ENCODE measurements at regions not wholly inside any gene's neighbourhood (a gene's known extent, or its start where the extent isn't known, plus 50 kb on each side); places are given as distances from the start of the nearest gene placed in this dataset.
A peak's percentile ranks its signal among the peaks of the same experiment; 100 is the strongest.

GRCh38 chr22:46053563-46054090 lies 76.7 kb upstream of the WNT7B start:
- Histone ChIP-seq H3K9me3 (ENCODE audit: insufficient read depth, low read depth) (no peaks in the 10 kb centered on the region), H3K4me3 (peak overlapping the region; percentile 74), H3K9me2 (ENCODE audit: insufficient read depth) (no peaks in the 10 kb centered on the region), H4K20me1 (ENCODE audit: insufficient read depth) (no peaks in the 10 kb centered on the region), H3K27me3 (ENCODE audit: insufficient read depth, low read depth) (no peaks in the 10 kb centered on the region), H3K36me3 (ENCODE audit: low read depth) (no peaks in the 10 kb centered on the region), H3F3A (ENCODE audit: insufficient read depth, low read depth) (peaks cover 24% of the 10 kb centered on the region), H3K4me2 (peak overlapping the region; percentile 94), H3K4me1 (replicated peaks; ENCODE audit: insufficient read depth) (peaks cover 33% of the 10 kb centered on the region), H3K79me2 (ENCODE audit: low read depth) (peaks cover 3% of the 10 kb centered on the region; the same call in 1 of the 2 replicates), H3K27ac (peak overlapping the region; percentile 56), H2AFZ (peak overlapping the region; percentile 97)
- ChIA-PET CTCF (interaction anchor here (0.6 kb wide), 2 partner anchors 191 to 505 kb away, joined by 3 read pairs; no protein-coding TSS in a partner anchor), POLR2A (ENCODE audit: unreplicated experiment) (interaction anchor here (0.6 to 1.0 kb wide), 4 partner anchors 9 to 26 kb away, joined by 3 to 5 read pairs (median 5); no protein-coding TSS in a partner anchor)
- BruUV-seq (replicated peaks), result no TSS peak
- no peak for TF ChIP-seq EZH2 (IDR thresholded peaks at IDR 0.05; ENCODE audit: low read depth)
- TF ChIP-seq, protein P1, sequence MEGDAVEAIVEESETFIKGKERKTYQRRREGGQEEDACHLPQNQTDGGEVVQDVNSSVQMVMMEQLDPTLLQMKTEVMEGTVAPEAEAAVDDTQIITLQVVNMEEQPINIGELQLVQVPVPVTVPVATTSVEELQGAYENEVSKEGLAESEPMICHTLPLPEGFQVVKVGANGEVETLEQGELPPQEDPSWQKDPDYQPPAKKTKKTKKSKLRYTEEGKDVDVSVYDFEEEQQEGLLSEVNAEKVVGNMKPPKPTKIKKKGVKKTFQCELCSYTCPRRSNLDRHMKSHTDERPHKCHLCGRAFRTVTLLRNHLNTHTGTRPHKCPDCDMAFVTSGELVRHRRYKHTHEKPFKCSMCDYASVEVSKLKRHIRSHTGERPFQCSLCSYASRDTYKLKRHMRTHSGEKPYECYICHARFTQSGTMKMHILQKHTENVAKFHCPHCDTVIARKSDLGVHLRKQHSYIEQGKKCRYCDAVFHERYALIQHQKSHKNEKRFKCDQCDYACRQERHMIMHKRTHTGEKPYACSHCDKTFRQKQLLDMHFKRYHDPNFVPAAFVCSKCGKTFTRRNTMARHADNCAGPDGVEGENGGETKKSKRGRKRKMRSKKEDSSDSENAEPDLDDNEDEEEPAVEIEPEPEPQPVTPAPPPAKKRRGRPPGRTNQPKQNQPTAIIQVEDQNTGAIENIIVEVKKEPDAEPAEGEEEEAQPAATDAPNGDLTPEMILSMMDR (conservative IDR thresholded peaks at IDR 0.05), result no peak
- intact Hi-C loops (cut with micrococcal nuclease; ENCODE audit: unreplicated experiment), result loop anchor here (2.0 kb wide), 1 partner anchor 15 kb away; no protein-coding TSS in a partner anchor
- peak; percentile 47 to 79 for DNase-seq

DNA sequence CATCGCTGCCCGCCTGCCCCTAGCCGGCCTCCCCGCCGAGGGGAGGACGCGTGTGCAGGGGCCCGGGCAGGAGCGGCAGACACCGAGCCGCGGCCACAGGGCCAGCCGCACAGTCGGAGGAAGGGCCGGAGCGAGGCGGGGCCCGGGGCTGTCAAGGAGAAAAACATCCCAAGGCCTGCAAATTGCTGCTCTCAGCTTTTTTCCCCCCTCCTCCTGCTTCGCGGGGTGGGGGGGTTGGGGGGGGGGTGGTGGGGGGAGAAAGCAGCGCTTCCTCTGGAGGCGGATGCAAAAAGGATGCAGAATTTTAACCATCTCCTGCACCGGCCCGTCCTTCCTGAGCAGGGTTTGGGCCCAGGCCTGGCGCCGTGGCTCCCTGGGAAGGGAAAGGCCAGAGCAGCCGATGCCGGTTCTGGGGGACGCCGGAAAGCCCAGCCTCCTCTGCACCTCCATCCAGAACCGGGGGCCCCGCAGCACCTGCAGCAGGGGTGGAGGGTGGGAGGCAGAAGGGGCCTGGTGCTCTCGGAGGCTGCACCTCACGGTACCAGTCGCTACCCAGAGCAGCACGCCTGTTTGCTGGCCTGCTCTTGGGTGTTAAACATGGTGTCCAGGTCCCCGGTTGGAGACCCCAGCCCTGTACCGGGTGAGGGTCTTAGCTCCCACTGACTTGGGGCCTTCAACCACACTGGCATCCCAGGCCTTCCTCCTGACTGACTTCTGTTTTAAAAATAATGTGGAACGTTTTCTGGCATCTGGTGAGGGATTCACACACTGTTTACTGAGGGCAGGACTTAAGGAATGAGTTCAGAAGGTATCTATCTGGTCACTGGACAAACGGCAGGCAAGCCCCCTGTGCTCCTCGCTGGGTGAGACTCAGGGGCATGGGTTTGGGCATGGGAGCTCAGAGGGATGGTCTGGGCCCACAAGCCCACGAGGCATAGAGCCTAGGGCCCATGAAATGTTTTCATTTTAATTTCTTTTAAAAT lies 77.4 kb upstream of the WNT7B start:
- ChIA-PET POLR2A (ENCODE audit: unreplicated experiment) (interaction anchor here (0.6 kb wide), 4 partner anchors 10 to 27 kb away, joined by 3 to 5 read pairs (median 5); no protein-coding TSS in a partner anchor), CTCF (interaction anchor here (0.6 kb wide), 1 partner anchor 190 kb away, joined by 3 read pairs; no protein-coding TSS in a partner anchor)
- H3K9me3 ChIP-seq (ENCODE audit: insufficient read depth, low read depth), result no peaks in the 10 kb centered on the region
- BruUV-seq (replicated peaks), result no TSS peak
- H3K9me2 ChIP-seq (ENCODE audit: insufficient read depth), result no peaks in the 10 kb centered on the region
- peak overlapping the region; percentile 74 for H3K4me3 ChIP-seq
- DNase-seq, result no peak
- H3K36me3 ChIP-seq (ENCODE audit: low read depth), result no peaks in the 10 kb centered on the region
- H3F3A ChIP-seq (ENCODE audit: insufficient read depth, low read depth), result peaks cover 24% of the 10 kb centered on the region
- TF ChIP-seq, protein P1 (conservative IDR thresholded peaks at IDR 0.05), result no peak
- TF ChIP-seq EZH2 (IDR thresholded peaks at IDR 0.05; ENCODE audit: low read depth), result no peak
- peaks cover 33% of the 10 kb centered on the region for H3K4me1 ChIP-seq (replicated peaks; ENCODE audit: insufficient read depth)
- peaks cover 3% of the 10 kb centered on the region; the same call in 1 of the 2 replicates for H3K79me2 ChIP-seq (ENCODE audit: low read depth)
- H4K20me1 ChIP-seq (ENCODE audit: insufficient read depth), result no peaks in the 10 kb centered on the region
- no peaks in the 10 kb centered on the region for H3K27me3 ChIP-seq (ENCODE audit: insufficient read depth, low read depth)
- intact Hi-C loops (cut with micrococcal nuclease; ENCODE audit: unreplicated experiment), result no loop called here
- H3K27ac ChIP-seq, result no peak overlapping the region
- peak overlapping the region; percentile 94 for H3K4me2 ChIP-seq
- peak overlapping the region; percentile 97 for H2AFZ ChIP-seq

DNA sequence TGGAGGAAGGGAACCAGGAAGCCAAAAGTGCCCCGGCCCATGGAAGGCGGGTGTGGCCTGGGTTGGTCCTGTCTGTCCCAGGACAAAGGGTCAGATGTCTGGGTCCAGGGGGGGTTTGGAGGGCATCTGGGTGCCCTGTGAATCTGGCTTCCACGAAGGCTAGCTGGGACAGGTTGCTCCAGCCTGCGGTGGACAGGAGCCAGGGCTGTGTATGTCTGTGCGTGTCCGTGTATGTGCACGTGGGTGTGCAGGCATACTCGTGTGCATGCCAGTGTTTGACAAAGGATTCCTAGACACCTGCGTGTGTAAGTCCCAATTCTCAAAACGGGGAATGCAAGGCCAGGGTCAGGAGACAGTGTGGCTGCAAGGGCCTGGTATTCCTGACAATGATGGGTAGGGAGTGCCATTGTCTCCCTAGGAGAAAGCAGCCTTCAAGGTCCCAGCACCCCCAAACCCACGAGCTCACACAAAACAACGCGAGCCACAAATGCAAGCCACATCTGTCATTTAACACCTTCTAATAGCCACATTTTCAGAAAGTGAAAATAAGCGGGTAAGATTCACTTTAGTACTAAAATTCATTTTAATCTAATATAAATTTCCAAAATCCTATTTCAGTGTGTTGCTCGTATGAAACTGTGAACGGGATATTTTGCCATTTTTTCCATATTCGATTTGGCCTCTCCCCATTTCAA lies 78.4 kb upstream of the WNT7B start:
- no peak overlapping the region for H2AFZ ChIP-seq
- no peak overlapping the region for H3K4me3 ChIP-seq
- ChIA-PET POLR2A (ENCODE audit: unreplicated experiment) (no interaction called here), CTCF (no interaction called here)
- H3K4me1 ChIP-seq (replicated peaks; ENCODE audit: insufficient read depth), result peaks cover 33% of the 10 kb centered on the region
- TF ChIP-seq, protein P1 (conservative IDR thresholded peaks at IDR 0.05), result no peak
- no peak for TF ChIP-seq EZH2 (IDR thresholded peaks at IDR 0.05; ENCODE audit: low read depth)
- no peaks in the 10 kb centered on the region for H4K20me1 ChIP-seq (ENCODE audit: insufficient read depth)
- no peaks in the 10 kb centered on the region for H3K9me3 ChIP-seq (ENCODE audit: insufficient read depth, low read depth)
- H3K4me2 ChIP-seq, result peak overlapping the region; percentile 94; the same call in 1 of the 2 replicates
- no peaks in the 10 kb centered on the region for H3K36me3 ChIP-seq (ENCODE audit: low read depth)
- intact Hi-C loops (cut with micrococcal nuclease; ENCODE audit: unreplicated experiment), result no loop called here
- no peaks in the 10 kb centered on the region for H3K9me2 ChIP-seq (ENCODE audit: insufficient read depth)
- H3F3A ChIP-seq (ENCODE audit: insufficient read depth, low read depth), result peaks cover 24% of the 10 kb centered on the region
- DNase-seq, result no peak
- H3K79me2 ChIP-seq (ENCODE audit: low read depth), result peaks cover 3% of the 10 kb centered on the region; the same call in 1 of the 2 replicates
- no peak overlapping the region for H3K27ac ChIP-seq
- BruUV-seq (replicated peaks), result TSS peak; percentile 16
- H3K27me3 ChIP-seq (ENCODE audit: insufficient read depth, low read depth), result no peaks in the 10 kb centered on the region
